ENCODE measurements at regions not wholly inside any gene's neighbourhood (a gene's known extent, or its start where the extent isn't known, plus 50 kb on each side); places are given as distances from the start of the nearest gene placed in this dataset.
A peak's percentile ranks its signal among the peaks of the same experiment; 100 is the strongest.

DNA sequence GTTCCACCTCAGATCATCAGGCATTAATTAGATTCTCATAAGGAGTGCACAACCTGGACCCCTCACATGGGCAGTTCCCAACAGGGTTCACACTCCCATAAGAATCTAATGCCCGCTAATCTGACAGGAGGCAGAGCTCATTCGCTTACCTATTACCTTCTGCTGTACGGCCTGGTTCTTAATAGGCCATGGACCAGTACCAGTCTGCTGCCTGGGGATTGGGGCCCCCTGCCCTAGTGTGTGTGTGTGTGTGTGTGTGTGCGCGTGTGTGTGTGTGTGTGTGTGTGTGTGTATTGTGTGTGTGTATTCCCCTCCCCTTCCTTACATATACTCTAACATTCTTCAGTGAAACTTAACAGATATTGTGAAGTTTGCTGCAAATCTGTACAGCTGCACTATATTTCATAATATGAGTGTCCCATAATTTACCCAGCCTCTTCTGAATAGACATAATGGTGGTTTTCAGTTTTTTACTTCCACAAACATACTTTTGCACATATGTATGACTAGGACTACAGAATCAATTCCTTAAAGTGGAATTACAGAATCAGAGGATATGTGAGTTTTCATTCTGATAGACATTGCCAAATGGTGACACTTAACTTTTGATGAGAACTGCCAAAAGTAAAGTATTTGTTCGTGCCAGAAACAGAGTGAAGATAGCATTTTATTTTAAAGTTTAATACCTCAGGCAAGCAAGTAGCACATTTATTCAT, 205.2 kb upstream of the EEA1 start:
- DNase-seq (ENCODE audit: low read depth in 2 of 2), result no peak

- DNase-seq (ENCODE audit: low read depth in 2 of 2), result no peak
These were observed 205.8 kb upstream of the EEA1 start for GRCh38 chr12:93134893-93135285.

- DNase-seq (ENCODE audit: low read depth in 2 of 2), result peak; percentile 65
These were observed 206.5 kb upstream of the EEA1 start for GRCh38 chr12:93135286-93136239.

DNA sequence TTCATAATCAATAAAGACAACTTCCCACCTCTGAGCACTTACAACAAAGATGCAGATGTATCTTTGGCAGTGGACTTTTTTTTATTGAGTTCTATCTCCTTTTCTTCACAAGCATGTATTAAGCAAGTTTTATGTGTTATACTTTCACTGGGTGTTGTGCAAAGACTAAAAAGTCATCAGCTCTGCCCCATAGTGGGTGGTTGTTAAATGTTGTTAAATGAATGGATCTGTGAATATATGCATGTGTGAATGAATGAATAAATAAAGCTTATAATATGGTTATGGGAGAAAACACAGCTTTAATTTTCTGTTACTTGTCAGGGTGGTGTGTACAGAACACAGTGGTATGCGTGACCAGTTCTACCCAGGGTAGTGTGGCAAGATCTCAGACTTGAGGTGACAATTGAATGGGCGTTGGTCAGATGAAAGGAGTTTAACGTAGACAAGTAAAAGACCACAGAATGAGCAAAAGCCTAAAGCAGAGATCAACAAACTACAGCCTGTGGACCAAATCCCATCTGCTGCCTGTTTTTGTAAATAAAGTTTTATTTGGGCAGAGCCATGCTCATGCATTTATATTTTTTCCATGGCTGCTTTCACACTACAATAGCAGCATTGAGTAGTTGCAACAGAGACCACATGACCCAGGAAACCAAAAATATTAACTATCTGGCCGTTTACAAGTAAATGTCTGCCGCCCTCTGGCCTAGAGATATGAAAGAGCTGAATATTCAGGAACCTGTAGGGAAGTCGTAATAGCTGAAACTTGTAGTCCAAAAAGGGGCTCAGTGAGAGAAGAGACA, 207.4 kb upstream of the EEA1 start:
- DNase-seq (ENCODE audit: low read depth in 2 of 2), result no peak

- DNase-seq (ENCODE audit: low read depth in 2 of 2), result peak in 1 of 2 experiments; percentile 35
These were observed 208.8 kb upstream of the EEA1 start for GRCh38 chr12:93137656-93138612.

GRCh38 chr12:93139028-93139665, 210.1 kb upstream of the EEA1 start:
- no peak for DNase-seq (ENCODE audit: low read depth in 2 of 2)

DNA sequence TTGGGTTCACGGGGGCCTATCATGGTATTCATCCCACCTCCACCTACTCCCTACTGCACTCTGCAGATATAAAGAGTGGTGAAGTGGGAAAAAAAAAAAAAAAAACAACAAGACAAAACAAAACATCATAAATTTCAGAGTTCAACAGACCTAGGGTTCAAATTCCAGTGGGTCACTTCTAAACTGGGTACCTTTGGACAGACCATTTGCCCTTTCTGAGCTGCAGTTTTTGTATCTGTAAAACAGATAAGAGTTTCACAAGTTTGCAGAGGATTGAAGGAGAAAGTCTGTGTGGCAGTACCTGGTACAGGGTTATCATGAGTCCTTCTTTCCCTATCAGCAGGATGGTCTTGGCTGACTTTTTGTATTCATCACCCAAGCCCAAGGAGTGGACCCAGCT, 211.2 kb upstream of the EEA1 start:
- no peak for DNase-seq (ENCODE audit: low read depth in 2 of 2)

DNA sequence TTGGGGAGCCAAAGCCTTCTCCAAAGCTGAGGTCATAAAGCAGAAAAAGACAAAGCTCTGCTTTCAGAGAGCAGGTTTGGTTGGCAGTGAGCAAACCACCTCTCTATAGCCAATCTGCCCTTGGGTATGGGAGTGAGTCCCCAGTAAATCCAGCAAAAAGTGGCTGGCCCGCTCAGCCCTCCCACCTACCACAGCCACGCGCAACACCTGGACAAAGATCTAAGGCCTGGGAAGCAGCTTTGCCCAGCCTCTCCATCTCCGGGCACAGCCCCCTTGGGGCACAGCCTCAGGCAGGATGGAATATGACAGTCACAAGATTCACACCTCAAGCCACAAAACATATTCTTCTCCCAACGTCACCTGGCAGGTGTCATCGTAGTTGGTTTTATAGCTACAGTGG, 211.7 kb upstream of the EEA1 start:
- no peak for DNase-seq (ENCODE audit: low read depth in 2 of 2)

- DNase-seq (ENCODE audit: low read depth in 2 of 2), result no peak
These were observed 213.8 kb upstream of the EEA1 start for GRCh38 chr12:93142881-93143280.

- peak; percentile 32 to 35 for DNase-seq (ENCODE audit: low read depth in 2 of 2)
These were observed 215.0 kb upstream of the EEA1 start for GRCh38 chr12:93144109-93144508.

DNA sequence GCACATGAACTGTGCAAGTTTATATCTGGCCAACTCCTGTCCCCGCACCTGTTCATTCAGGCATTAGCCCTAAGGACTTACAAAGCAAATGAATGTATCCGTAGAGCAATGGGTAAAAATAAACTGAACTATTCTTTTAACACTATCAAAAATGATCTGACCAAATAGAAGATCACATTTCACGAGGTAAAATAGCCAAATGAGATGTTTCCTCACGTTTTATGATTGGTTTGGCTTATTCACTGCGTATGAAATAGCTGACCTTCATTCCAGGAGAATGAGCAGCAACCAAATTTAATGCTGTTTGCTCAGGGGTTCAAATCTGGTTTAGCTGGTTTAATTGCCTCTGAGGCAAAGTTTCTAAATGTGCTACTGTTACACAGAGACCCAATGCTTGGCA, 216.0 kb upstream of the EEA1 start:
- no peak for DNase-seq (ENCODE audit: low read depth in 2 of 2)

GRCh38 chr12:93146263-93146939, 217.3 kb upstream of the EEA1 start:
- peak in 1 of 2 experiments; percentile 36 for DNase-seq (ENCODE audit: low read depth in 2 of 2)

GRCh38 chr12:93146970-93147369, 217.9 kb upstream of the EEA1 start:
- no peak for DNase-seq (ENCODE audit: low read depth in 2 of 2)

DNA sequence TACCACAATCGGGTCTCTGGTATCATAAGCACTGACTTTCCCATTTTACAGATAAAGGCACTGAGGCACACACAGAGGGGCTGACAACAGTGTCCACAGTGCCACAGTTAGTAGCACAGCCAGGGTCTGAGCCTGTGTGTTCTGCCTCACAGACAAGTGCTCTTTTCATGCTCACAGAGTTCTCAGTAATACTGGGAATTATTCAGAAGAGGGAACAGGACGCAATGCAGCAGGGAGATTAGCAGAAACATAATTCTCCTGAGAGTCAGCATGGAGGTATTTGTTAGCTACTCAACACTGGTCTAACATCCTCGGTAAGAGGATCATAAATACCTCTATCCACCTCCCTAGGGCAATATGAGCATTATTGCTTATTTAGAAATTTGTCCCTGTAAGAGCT, 219.3 kb upstream of the EEA1 start:
- no peak for DNase-seq (ENCODE audit: low read depth in 2 of 2)

DNA sequence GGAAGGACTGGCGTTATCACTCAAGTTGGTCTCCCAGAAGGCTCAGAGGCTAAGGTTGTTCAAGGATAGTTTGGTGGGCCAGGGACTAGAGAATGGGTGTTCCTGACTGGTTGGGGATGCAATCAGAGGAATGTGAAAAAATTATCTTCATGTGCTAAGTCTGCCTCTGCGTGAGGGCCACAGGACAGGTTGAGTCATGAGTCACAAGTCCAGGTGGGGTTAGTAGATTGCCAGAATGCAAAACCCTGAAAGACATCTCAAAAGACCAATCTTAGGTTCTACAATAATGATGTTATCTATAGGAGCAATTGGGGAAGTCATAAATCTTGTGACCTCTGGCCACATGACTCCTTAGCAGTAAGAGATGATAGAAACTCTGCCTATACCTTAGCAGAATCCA, 220.1 kb upstream of the EEA1 start:
- no peak for DNase-seq (ENCODE audit: low read depth in 2 of 2)

DNA sequence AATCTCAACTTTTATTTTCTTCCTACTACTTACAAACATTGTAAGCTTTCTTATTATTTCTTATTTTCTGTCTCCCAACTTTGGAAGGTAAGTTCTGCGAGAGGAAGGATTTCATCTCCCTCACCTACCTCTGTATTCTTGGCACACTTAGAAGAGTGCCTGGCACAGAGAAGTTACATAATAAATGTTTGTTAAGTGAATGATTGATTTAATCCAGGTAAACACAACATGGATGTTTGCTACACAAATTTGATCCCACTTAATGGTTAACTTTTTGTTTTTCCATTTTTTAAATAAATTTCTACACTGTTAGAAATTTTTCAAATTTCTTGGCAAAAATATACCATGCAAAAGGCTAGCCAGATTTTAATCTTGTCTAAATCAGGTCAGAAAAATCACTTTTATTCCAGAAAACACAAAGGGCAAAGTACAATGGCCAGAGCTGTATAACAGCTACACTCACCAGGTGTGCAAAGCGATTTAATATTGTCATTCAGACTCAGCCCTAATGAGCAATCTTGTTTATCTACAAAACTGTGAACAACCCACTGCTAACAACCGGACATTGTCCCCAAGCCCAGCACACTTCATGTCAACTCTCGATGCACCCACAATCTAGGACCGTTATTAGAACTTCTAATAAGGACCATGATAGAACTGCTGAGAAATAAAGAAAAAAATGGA, 222.1 kb upstream of the EEA1 start:
- DNase-seq (ENCODE audit: low read depth in 2 of 2), result no peak

DNA sequence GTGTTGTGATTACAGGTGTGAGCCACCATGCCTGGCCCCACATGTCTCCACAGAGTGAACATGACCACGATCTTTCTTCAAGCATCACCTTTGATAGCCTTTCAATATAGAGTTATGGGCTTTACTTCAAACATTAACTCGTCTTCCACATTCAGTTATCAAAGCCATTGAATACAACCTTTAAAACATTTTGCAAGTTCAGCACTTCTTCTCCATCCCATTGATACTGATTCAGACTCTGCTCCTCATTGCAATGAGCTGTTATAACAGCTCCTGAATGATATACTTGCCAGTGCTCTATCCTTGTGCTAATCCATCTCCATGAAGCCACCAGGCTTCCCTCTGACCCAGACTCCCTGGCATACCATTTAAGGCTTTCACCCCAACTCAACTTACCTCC, 223.5 kb upstream of the EEA1 start:
- no peak for DNase-seq (ENCODE audit: low read depth in 2 of 2)

GRCh38 chr12:93153321-93153720, 224.2 kb upstream of the EEA1 start:
- no peak for DNase-seq (ENCODE audit: low read depth in 2 of 2)

DNA sequence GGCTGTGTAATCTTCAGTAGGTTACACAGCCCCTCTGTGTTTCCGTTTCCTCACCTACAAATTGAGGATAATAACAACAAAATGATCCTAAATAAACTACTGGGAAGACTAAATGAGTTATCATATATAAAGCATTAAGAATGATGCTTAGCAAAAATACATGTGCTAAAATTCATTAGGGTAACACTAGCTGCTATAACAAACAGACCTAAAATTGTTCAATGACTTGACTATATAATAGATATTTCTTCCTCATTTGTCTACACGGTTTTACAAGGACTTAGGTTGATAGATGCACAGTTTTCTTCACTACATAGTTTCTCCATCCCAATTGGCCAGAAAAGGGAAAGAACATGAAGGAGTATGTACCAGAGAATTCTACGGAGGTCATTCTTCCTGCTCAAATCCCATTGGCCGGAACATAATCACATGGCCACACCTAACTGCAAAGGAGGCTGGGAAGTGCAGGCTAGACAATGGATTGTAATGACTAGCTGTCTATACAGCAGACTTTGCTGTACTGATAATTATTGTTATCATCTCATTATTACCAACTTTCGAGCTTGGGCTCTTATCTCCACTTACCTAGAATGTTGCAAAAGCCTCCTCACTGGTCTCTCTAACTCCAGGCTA, 223.5 kb upstream of the NUDT4 start:
- DNase-seq (ENCODE audit: low read depth in 2 of 2), result no peak

All from fibroblast of skin of left quadriceps (primary cell).